ENCODE measurements at regions not wholly inside any gene's neighbourhood (a gene's known extent, or its start where the extent isn't known, plus 50 kb on each side); places are given as distances from the start of the nearest gene placed in this dataset.

DNA sequence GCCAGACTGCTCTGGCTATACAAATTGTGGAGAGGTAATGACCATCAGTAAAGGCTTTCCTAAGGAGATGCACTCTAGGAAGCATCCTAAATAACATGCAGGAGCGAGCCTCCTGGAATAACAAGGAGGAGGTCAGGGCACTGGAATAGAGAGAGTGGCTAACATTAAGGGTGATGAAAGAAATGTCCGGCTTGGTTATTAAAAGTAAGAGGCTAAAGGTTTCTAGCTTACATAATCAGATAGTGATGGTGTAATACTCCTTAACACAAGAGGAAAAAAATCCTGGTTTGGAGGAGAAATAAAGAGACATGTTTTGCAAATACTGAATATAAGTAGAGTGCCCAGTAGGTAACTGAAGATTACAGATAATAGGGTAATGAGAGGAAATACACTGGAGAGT, 365.7 kb downstream of the ZEB2 start:
- no peak for DNase-seq

- peak; percentile 57 to 75 (median 74) for DNase-seq
Observed at GRCh38 chr2:144152817-144153271, 367.1 kb downstream of the ZEB2 start.

DNA sequence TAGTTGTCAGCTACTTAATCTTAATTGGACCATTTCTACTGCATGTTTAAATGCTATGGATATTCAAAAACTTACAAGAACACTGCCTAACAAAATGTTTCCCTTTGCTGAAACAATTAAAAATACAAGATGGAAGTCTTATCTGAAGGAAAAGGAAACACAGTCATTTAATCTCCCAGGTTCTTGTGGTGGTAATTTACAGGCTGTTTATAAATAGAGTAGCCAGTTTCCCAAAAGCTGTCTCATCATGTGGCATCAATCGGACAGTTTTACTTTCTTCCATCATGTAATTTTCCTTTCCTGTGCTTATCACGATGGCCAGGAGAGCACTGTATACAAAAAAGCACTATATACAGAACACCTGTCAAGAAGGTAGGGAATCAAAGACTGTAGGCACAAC, 368.1 kb downstream of the ZEB2 start:
- DNase-seq: no peak

- DNase-seq: no peak
Observed at GRCh38 chr2:144151405-144151804, 368.5 kb downstream of the ZEB2 start.

- DNase-seq: no peak
Observed at GRCh38 chr2:144147356-144147755, 372.6 kb downstream of the ZEB2 start.

GRCh38 chr2:144146876-144147275, 373.0 kb downstream of the ZEB2 start:
- DNase-seq: no peak

DNA sequence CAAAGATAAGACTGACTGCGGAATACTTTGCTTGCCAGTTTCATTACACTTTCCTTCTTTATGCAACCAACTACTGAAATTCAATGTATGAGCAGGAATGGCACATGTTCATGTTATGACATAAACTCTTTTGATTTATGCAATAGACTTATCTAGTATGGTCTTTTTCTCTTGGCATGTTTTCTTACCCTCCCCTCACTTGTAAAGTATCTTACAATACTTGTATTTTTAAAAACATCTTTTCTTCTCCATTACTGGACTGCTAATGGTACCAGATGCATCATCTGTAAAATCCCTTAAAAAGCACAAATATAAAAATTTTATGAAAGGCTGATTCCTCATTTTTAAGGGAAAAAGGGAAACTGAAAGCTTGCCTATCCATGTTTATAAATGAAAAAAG, 373.8 kb downstream of the ZEB2 start:
- peak in 2 of 3 donors; percentile 52 to 53 for DNase-seq

DNA sequence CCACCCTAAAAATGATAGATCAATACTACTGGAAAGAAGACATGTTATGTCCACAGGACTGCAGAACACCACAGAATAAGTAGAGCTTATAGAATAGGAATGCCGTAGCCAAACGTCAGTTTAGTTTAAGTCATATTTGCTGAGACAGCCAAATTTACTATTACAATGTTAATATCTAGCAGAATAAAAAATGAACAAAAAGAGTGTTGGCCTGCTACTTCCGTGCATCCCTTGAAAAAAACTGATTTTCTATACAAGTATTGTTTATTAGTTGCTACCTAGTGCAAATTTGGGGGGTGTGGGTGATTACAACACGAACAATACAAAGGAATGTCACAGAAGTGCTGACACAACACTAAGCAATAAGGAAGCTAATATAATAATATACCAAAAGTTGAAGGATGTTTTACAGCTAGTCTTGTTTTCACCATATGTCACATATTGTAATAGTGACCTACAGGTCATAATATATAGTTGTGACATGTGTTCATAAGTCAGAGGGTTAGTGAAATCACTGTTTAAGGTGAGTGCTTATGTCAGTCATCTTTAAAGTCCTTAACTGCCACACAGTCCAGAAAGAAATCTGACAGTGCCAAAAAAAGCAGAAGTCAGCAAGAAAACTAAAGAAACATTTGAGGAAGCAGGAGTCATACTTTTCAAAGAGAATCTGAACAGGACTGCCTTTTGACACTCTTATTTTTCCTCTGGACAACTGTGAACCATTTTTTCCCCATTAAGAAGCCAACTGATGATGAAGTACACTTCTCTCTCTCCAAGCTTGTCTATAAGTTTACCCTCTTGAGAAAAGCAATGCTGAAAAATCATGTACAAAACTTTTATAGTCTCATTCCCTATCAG, 376.4 kb downstream of the ZEB2 start:
- peak; percentile 58 to 80 (median 79) for DNase-seq

GRCh38 chr2:144140891-144141290, 379.0 kb downstream of the ZEB2 start:
- DNase-seq: peak; percentile 17 to 56 (median 50)

GRCh38 chr2:144137705-144138428, 382.1 kb downstream of the ZEB2 start:
- peak; percentile 24 to 59 (median 56) for DNase-seq

DNA sequence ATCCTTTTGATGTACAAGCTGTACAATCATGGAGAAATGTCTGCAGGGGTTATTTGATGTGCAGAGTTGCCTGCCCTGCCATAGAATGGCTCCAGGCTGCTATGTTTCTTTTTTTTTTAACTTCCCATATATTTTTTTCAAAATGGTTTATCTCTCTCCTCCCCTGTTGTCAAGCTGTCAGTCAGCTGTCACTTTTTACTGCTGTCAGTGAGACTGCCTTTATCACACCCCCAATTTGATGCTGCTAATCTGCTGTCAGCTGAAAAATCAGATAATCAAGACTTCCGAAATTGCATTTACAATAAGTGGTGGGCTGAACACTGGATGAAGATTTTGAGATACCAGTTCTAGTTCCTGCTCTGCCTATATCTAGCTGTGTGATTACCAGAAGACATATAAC, 382.6 kb downstream of the ZEB2 start:
- no peak for DNase-seq

- DNase-seq: no peak
Observed at GRCh38 chr2:144136297-144137010, 383.5 kb downstream of the ZEB2 start.

- DNase-seq: peak; percentile 58 to 81 (median 64)
Observed at GRCh38 chr2:144133936-144134665, 385.8 kb downstream of the ZEB2 start.

GRCh38 chr2:144132357-144132756, 387.6 kb downstream of the ZEB2 start:
- DNase-seq: no peak

GRCh38 chr2:144131042-144131441, 388.9 kb downstream of the ZEB2 start:
- no peak for DNase-seq

GRCh38 chr2:144130551-144130950, 389.4 kb downstream of the ZEB2 start:
- DNase-seq: no peak

GRCh38 chr2:144128130-144128746, 391.7 kb downstream of the ZEB2 start:
- no peak for DNase-seq

GRCh38 chr2:144127693-144128092, 392.2 kb downstream of the ZEB2 start:
- DNase-seq: no peak

GRCh38 chr2:144126302-144126701, 393.6 kb downstream of the ZEB2 start:
- DNase-seq: no peak

DNA sequence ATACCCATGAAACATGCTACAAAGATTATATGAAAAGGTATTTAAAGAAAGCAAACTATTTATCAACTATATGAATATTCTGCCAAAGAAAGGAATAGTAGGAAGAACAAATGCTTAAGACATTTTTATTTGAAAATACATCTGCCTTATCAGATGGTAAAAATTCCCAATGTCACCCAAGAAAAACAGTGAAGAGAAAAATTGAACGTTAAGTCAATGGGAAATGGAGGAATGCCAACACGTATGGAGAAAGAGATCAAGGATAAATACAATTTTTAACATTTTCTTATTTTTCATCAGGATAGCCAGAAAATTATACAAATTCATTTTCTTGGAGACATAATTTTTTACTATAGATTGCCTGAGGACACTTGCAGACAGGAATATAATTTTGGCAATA, 394.2 kb downstream of the ZEB2 start:
- DNase-seq: no peak

GRCh38 chr2:144124882-144125281, 395.0 kb downstream of the ZEB2 start:
- DNase-seq: no peak

DNA sequence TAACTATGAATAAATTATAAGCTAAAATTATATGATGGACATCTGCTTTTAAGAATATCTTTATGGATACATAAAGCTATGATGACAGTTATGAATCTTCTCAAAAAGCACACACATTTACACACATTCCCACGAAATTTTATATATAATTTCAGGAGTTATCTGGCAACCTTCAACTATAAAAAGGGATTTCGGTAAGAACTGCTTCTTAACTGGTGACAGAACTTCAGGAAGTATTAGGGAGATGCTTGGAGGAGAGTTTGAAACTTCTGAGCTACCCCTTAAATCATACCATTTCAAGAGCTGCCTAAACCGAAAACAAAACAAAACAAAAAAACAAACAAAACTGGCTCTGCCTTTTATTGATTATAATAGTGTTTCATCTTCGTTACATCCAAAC, 399.4 kb downstream of the ZEB2 start:
- DNase-seq: no peak
